Esophagus muscularis mucosa (tissue), 4 donors: ENCODE measurements at regions not wholly inside any gene's neighbourhood (a gene's known extent, or its start where the extent isn't known, plus 50 kb on each side); places are given as distances from the start of the nearest gene placed in this dataset.

ENCODE experiments used
- DNase-seq: peaks from one replicate; pipeline ENCODE4 v3.0.0-alpha.2; 2017; ENCODE audit errors: extremely low spot score
- H3K27ac ChIP-seq, 4 donors: fragments of 200-600 bp; sonication (generic); replicated peaks in 1 of 4; 1 replicate in 3 of 4; 2 replicates in 1 of 4; pipeline ENCODE4 v1.5.1; 2016 to 2019; ENCODE audit warnings: mild to moderate bottlenecking in 1 of 4
- H3K27me3 ChIP-seq, 4 donors: fragments of 200-600 bp; sonication (generic); one replicate each; pipeline versions ENCODE4 v1.5.1 to v1.6.0; 2016 to 2019
- H3K36me3 ChIP-seq, 4 donors: fragments of 200-600 bp; sonication (generic); one replicate each; pipeline ENCODE4 v1.5.1; 2016 to 2019
- H3K4me1 ChIP-seq, 4 donors: fragments of 200-600 bp; sonication (generic); one replicate each; pipeline ENCODE4 v1.5.1; 2016 to 2019
- H3K4me3 ChIP-seq, 4 donors: fragments of 200-600 bp; sonication (generic); 1 replicate in 2 of 4; 2 replicates in 2 of 4; pipeline ENCODE4 v1.5.1; 2016 to 2019; ENCODE audit warnings: mild to moderate bottlenecking in 4 of 4, moderate library complexity in 1 of 4
- H3K9me3 ChIP-seq, 4 donors: fragments of 200-600 bp; sonication (generic); 1 replicate in 3 of 4; 2 replicates in 1 of 4; pipeline ENCODE4 v1.5.1; 2016 to 2019
- CTCF ChIP-seq, 3 experiments: fragments of 200-600 bp in 2 of 3; fragments of 450-650 bp in 1 of 3; sonication (generic) in 2 of 3; IDR thresholded peaks; one replicate each; pipeline ENCODE4 v1.5.1; 2017 to 2019; ENCODE audit warnings: antibody characterized with exemption in 3 of 3, mild to moderate bottlenecking in 2 of 3, moderate library complexity in 1 of 3
- EP300 ChIP-seq: sonication (generic); formaldehyde crosslinking; IDR thresholded peaks from one replicate; pipeline ENCODE4 v1.6.1; 2017; ENCODE audit warnings: antibody characterized with exemption
- POLR2A ChIP-seq: fragments of 450-650 bp; IDR thresholded peaks from one replicate; pipeline ENCODE4 v1.6.1; 2017; ENCODE audit warnings: antibody characterized with exemption, moderate library complexity, mild to moderate bottlenecking, low read depth
- POLR2AphosphoS5 ChIP-seq, 2 donors: sonication (generic); formaldehyde crosslinking; IDR thresholded peaks; one replicate each; pipeline ENCODE4 v1.6.1; 2017; ENCODE audit warnings: antibody characterized with exemption in 2 of 2
- WGBS: methylation state at CpG from one replicate; pipeline ENCODE4 v1.1.5; 2018; 5-methylcytosine and 5-hydroxymethylcytosine counted together
- intact Hi-C: fragments of 100-400 bp; cut with DNase I; formaldehyde crosslinking; loops from one replicate; pipeline ENCODE4 v1.15.1; 2023

- H3K4me1 ChIP-seq, result no peaks in the 10 kb centered on the region
- no peaks in the 10 kb centered on the region for H3K36me3 ChIP-seq
- 78% methylated on average over 1 of the region's 1 CpG for WGBS
- H3K4me3 ChIP-seq, result no peak overlapping the region
- no peak for TF ChIP-seq EP300
- TF ChIP-seq POLR2A, result no peak
- H3K27ac ChIP-seq, result no peak overlapping the region
- no peaks in the 10 kb centered on the region for H3K27me3 ChIP-seq
- DNase-seq, result no peak
- intact Hi-C loops, result no loop called here
- no peaks in the 10 kb centered on the region for H3K9me3 ChIP-seq
Observed at GRCh38 chr10:65130162-65130758, 1609.1 kb downstream of the REEP3 start.

GRCh38 chr10:65133652-65134051 is 1612.5 kb downstream of the REEP3 start:
- Histone ChIP-seq H3K9me3 (no peaks in the 10 kb centered on the region), H3K27me3 (no peaks in the 10 kb centered on the region), H3K4me1 (no peaks in the 10 kb centered on the region), H3K4me3 (no peak overlapping the region), H3K27ac (no peak overlapping the region), H3K36me3 (no peaks in the 10 kb centered on the region)
- intact Hi-C loops, result no loop called here
- TF ChIP-seq POLR2AphosphoS5 (IDR thresholded peaks at IDR 0.05) (no peak), POLR2A (no peak), EP300 (no peak), CTCF (IDR thresholded peaks at IDR 0.05) (no peak)
- WGBS, result 94% methylated on average over 5 of the region's 5 CpGs
- no peak for DNase-seq

- no peak overlapping the region for H3K27ac ChIP-seq
- H3K9me3 ChIP-seq, result no peaks in the 10 kb centered on the region
- TF ChIP-seq CTCF (IDR thresholded peaks at IDR 0.05) (no peak), POLR2AphosphoS5 (IDR thresholded peaks at IDR 0.05) (no peak), EP300 (no peak), POLR2A (no peak)
- 33% methylated on average over 1 of the region's 1 CpG for WGBS
- H3K27me3 ChIP-seq, result no peaks in the 10 kb centered on the region
- no peak for DNase-seq
- intact Hi-C loops, result no loop called here
- no peaks in the 10 kb centered on the region for H3K36me3 ChIP-seq
- no peaks in the 10 kb centered on the region for H3K4me1 ChIP-seq
- no peak overlapping the region for H3K4me3 ChIP-seq
Observed at GRCh38 chr10:65135508-65135907, 1614.3 kb downstream of the REEP3 start.

- Histone ChIP-seq H3K27me3 (no peaks in the 10 kb centered on the region), H3K9me3 (no peaks in the 10 kb centered on the region), H3K4me3 (no peak overlapping the region), H3K27ac (no peak overlapping the region), H3K36me3 (no peaks in the 10 kb centered on the region), H3K4me1 (no peaks in the 10 kb centered on the region)
- DNase-seq, result no peak
- WGBS, result 75% methylated on average over 2 of the region's 2 CpGs
- TF ChIP-seq EP300 (no peak), CTCF (IDR thresholded peaks at IDR 0.05) (no peak), POLR2A (no peak), POLR2AphosphoS5 (IDR thresholded peaks at IDR 0.05) (no peak)
- intact Hi-C loops, result no loop called here
Observed at GRCh38 chr10:65142641-65143435, 1621.6 kb downstream of the REEP3 start.

GRCh38 chr10:65143723-65144122 is 1622.5 kb downstream of the REEP3 start:
- Histone ChIP-seq H3K36me3 (no peaks in the 10 kb centered on the region), H3K27me3 (no peaks in the 10 kb centered on the region), H3K9me3 (no peaks in the 10 kb centered on the region), H3K4me3 (no peak overlapping the region), H3K27ac (no peak overlapping the region), H3K4me1 (no peaks in the 10 kb centered on the region)
- intact Hi-C loops, result no loop called here
- no peak for DNase-seq
- 83% methylated on average over 4 of the region's 4 CpGs for WGBS
- TF ChIP-seq CTCF (IDR thresholded peaks at IDR 0.05), result no peak
- TF ChIP-seq POLR2AphosphoS5 (IDR thresholded peaks at IDR 0.05), result no peak
- TF ChIP-seq EP300, result no peak
- no peak for TF ChIP-seq POLR2A
